HG03521 (cell line): ENCODE measurements at regions not wholly inside any gene's neighbourhood (a gene's known extent, or its start where the extent isn't known, plus 50 kb on each side); places are given as distances from the start of the nearest gene placed in this dataset.
"Not testable (repeated sequence)": the region's sequence is repeated elsewhere in the genome, so short reads cannot be mapped to it uniquely, and the experiment has no call there.

Experiments used
- ATAC-seq: cut with Tn5 transposase; IDR thresholded peaks from one replicate; pipeline ENCODE4 v1.9.1; 2021; ENCODE audit warnings: mild to moderate bottlenecking, moderate library complexity; ENCODE audit not compliant: unreplicated experiment

DNA sequence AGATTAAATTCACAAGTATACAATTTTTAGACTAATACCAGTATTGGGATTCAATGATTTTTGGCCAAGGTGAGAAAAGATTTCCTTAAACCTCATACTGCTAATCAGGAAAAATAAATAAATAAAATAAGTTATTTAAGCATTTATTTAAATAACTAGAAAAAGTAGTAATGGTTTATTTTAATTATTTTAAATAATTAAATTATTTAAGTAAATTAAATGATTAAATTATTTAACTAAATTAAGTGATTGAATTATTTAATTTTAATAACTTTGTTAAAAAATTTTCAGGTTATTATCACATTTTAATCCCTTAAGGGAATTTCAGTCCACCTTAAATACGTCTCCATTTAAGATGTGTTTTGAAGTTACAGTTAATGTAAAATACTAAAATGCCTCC lies 1831.5 kb upstream of the MIR17HG start:
- no peak for ATAC-seq

DNA sequence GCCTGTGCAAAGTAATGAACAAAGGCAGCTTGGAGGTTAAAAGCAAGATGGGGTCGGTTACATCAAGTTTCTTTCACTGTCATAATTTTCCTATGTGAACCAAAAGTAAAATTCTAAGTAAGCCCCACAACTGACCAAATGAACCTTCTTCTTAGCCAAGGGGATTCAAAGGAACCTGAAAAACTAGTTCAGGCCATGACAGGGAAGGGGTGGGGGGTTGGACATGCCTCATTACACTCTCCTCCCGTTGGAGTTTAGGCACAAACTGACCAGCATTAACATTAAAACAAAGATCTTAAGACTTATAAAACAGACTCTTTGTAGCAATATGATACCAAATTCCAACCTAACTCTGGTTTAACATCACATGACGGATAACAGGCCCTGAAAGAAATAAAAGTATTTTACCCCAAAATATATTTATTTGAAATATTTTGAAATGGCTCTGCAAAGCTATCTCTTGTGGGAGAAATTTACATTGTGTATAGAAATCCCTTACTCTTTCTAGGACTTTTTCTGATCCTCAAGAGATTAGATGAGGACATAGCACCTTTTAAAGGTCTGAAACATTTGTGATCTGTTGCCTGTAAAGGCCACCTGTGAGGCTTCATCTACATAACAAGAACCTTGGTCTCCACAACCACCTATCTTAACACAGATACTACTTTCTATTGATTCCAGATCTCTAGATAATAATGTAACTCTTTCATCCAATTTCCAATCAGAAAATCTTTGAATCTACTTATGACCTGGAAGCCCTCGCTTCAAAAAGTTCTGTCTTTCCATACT lies 1829.0 kb upstream of the MIR17HG start:
- ATAC-seq, result no peak

DNA sequence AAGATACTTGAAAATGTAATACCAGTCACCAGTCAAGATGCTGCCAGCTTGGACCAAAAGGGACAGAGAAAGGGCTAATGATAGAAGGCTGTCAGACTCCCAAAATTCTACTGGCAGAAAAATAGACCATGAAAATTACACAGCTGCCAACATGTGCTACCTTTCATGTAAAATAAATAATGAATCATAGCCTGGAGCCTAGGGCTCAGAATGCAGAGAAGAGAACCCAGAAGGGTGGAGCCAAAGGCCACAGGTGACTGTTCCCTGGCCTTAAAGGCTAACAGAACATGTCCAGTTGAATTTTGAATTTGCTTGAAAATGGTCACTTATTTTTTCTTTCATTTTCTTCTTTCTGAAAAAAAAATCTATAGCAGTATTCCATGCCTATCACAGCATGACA lies 1827.0 kb upstream of the MIR17HG start:
- no peak for ATAC-seq

DNA sequence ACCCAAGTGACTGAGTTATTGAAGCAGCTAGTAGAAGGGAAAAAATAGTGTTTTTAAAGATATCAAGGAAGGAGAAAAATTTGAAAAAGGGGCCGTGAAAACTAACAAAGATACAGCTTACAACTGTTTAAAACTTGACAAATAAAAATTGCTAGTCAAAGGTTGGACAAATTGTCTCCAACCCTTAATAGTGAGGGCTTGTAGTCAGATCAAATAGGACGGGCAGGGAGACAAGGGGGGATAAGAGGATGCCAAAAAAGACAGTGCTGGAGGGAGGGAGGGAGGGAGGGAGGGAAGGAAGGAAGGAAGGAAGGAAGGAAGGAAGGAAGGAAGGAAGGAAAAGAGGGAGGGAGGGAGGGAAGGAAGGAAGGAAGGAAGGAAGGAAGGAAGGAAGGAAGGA lies 1825.8 kb upstream of the MIR17HG start:
- ATAC-seq, result not testable (repeated sequence)

DNA sequence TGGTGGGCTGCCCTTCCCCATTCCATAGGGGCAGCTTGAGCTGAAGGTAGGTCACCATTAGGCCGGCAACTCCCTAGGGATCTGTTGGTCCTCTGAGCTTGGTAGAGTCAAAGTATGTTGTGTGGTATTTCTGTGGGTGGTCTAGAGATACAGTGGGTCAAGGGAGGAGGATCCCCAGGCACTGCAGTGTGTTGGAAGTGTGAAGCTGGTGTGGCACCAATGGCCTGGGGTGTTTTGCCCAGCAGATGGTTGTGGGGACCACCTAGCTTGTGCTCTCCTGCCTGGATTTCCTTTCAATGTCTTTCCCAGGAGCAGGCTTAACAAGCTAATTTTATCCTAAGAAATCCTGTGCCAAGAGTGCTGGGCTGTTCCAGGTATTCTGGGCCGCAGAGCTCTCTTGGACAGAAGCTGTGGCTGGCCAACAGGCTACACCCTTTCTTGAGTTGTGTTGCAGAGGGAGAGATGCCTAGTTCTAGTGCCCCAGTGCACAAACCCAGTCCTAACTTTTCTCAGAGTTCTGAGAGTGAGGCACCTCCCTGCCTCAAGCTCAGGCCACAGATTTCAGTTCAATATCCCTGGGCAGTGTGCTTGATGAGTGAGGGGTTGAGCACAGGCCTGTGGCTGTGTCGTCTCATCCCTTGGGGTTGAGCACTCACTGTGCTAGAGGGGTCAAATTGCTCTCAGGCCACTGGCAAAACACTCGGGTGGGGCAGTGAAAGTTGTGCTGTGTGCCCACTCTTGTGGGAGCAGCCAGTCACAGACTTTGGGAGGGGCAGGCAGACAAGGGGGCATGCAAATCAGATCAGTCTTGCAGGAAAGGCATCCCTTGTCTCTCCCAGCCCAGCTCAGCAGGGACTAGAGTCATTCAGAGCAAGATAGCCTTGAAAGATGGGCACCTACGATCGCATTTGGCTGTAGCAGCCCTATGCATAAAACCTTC lies 1806.1 kb upstream of the MIR17HG start:
- no peak for ATAC-seq

DNA sequence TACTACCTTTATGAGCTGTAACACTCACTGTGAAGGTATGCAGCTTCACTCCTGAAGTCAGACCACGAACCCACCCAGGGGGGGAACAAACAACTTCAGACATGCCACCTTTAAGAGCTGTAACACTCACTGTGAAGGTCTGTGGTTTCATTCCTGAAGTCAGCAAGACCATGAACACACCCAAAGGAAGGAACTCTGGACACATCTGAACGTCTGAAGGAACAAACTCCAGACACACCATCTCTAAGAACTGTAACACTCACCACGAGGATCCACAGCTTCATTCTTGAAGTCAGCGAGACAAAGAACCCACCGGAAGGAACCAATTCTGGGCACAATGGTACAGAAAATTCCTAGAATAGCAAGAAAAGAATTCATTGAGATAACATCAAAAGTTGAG lies 1796.5 kb upstream of the MIR17HG start:
- ATAC-seq, result no peak

DNA sequence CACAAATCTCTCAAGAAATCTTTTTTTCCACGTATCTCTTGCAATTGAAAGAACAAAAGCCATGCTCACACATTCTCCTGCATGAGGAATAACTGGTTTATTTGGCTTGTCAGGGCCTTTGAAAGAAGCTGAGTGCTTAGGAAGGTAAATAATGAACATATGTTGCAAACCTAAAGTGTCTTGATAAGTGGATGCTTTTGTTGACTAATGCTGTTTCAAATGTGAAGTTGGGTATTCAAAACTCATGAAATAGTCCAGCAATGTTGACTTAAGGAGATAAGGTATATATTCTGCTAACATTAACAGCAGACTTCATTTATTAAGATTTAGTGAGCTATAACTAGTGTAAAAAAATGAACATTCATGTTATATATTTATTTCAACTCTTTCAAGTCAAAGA lies 1792.7 kb upstream of the MIR17HG start:
- ATAC-seq, result no peak

DNA sequence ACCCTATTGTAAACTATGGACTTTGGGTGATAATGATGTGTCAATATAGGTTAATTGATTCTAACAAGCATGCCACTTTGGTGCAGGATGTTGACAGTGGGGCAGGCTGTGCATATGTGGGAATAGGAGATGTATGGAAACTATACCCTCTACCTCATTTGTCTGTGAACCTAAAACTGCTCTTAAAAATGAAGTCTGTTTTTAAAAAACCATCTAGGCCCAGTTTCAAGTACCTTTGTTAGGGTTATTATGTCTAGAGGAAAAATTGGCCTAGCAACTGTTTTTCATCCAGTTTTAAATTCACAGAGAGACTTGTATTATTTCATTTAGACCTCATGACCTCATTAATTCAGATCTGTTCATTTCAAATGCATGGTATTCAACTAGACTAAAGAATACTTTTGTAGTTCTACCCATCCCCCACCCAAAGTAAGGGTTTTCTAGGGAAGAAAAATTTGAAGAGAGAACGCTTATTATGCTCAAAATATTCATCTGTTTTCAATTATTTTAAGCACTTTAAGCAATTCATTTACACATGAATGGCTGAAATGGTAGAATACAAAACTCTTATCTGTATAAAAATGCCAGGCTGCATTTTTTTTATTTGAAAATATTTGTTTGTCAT lies 1781.9 kb upstream of the MIR17HG start:
- no peak for ATAC-seq

DNA sequence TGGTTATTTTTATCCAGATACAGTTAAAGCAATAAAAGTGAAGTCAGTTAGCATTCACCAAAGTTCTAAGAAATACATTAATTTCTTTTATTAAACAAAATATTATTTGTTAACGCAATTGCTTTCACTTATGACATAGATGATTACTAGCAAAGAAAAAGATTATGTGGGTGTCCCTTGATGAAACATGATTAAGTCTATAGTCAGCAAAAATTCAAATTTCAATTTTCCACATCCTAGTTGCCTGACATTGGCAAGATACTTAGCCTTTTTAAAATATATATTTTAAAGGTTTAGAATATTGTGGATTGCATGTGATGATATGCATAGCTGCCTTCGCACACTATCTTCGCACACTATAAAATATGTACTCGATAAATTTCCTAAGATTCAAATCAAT lies 1780.5 kb upstream of the MIR17HG start:
- no peak for ATAC-seq

DNA sequence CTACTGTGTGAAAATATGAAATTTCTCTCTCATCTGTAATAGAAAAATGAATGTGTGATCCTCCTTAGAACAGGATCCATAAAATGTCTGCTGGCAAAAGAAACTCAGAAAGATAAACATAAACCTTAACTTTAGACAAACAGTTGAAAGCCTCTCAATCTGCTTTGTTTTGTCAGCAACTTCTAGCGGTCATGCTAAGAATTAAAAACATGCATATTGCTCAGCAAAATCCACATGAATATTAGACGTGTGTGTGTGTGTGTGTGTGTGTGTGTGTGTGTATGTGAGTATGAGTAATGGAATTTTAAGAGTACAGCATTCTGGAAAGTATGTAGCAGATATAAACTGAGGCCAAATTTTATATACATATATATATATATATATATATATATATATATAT lies 1779.2 kb upstream of the MIR17HG start:
- ATAC-seq, result no peak

DNA sequence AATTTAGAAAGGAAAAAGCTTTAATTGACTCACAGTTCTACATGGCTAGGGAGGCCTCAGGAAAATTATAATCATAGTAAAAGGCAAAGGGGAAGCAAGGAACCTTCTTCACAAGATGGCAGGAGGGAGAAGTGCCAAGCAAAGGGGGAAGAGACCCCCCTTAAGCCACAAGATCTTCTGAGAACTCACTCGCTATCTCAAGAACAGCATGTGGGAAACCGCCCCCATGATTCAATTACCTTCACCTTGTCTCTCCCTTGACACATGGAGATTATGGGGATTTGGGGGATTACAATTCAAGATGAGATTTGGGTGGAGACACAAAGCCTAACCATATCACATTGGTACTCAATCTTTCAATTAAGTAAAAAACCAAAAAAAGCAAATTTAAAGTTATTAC lies 1778.7 kb upstream of the MIR17HG start:
- ATAC-seq, result no peak

DNA sequence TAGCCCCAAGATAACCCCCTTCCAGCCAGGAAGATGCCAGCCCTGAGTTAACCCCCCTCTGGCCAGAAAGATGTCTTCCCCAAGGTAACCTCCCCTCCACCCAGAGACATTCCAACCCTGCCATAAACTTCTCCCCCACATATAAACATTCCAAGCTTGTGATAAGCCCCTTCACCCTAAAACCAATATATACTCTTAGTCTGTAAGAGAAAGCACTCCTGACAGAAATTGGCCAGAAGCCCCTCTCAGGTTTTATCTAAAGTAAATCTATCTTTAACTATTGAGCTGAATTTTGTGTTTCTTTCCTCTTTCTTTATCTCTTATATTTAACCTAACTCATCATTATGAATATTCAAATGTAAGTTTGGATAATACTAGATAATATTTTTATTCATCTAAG lies 1775.8 kb upstream of the MIR17HG start:
- no peak for ATAC-seq

DNA sequence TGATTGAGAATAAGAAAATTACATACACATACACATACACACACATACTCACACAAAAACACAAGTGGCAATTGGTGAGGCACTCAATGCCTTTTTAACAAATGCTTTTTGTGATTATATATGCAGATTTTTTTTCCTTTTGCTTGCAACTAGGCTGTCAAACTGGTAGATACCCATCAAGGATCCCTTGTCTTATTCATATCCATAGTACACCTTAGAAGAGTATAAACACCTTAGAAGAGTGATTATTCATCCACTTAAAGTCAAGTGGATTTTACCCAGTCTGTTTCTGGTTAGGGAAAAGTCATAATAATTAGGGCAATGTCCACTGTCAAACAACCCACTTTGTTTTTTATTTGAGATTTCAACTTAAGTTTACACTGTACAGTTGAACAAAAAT lies 1773.4 kb upstream of the MIR17HG start:
- ATAC-seq, result no peak

DNA sequence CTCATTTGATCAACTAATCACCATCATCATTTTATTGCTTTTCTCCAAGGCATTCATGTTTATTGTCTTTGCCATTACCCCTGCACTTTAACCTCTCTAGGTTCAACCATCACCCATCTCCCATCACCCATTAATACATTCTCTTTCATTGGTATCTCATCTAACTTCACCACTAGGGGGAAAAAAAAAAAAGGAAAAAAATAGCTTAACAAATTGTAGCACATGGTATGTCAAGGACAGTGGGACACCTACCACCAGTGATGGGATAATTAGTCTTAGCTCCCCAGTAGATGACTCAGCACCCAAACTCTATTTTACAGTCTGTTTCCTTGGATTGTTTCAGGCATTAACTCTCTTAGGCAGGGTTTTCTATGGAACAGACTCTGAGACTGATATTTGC lies 1770.2 kb upstream of the MIR17HG start:
- ATAC-seq, result no peak

DNA sequence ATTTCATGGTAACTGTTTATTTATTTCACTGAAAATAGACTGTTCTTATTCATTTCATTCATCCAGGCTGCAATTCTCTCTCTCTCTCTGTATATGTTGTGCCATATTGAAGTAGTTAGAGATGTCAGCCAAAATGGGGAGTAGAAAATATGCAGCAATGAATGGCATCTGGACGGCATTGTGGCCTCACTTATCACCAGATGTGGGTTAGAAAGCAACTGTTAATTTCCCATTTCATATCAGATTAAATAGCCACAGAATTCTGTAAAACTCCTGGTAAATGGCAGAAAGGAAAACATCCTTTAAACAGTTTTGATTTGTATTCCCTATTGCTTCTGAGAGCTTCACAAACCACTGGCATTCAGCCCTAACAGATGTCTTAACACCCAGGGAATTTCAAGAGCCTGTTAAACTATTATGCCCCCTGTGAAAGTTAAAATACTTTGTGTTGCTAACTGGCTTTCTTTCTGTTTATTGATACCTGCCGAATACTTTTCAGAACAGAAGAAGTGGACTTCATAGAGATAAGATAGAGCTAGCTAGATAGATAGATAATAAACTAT lies 1763.3 kb upstream of the MIR17HG start:
- no peak for ATAC-seq

DNA sequence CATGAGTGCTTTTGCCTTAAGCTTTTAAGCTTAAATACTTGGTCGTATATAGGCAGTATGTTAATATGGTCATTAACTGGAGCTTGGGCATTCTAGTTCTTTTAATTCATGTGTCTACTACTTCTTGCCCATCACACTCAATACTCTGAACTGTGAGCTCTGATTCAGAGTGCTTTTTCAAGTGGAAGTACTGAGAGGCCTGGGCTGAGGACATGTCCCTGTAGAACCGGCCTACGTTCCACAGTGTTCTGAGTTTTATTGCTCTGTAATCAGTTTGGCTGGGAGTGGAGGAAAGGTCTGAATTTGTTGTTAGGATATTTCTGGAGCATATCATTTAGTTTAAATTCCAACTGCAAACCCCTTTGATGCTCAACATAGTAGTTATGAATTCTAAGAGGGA lies 1744.8 kb upstream of the MIR17HG start:
- ATAC-seq, result no peak

DNA sequence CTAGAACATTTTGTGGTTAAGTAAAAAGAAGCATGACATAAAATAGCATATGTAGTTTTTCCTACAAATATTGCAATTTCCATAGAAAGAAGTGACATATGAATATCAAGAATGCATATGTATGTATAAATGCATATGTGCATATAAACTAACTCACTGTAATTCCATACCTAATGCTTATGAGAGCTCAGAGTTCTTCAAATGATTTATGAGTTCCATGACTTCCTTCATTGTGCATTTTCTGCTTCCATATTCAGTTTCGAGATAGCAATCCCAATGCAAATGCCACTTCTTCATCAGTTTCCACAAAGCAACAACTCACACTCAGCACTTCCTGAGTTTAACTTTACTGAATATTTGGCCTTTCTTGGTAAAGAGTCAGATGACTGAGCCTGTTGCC lies 1744.3 kb upstream of the MIR17HG start:
- ATAC-seq, result no peak

DNA sequence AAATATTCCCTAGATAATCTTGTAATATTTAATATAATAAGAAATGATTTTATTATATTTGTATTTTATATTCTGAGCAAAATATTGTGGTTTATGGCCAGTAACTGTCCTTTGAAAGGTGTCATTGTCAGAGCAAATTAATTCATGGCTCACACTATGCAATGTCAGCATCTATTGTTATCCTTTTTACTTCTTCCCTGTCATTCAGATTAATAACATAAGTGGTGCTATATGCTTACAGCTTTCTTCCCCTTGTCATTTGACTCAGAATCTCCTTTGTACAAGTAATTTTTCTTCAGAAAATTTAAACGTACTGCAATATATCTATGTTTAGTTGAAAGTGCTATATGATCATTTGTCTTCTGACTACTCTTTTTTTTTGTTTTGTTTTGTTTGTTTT lies 1738.2 kb upstream of the MIR17HG start:
- ATAC-seq, result no peak

DNA sequence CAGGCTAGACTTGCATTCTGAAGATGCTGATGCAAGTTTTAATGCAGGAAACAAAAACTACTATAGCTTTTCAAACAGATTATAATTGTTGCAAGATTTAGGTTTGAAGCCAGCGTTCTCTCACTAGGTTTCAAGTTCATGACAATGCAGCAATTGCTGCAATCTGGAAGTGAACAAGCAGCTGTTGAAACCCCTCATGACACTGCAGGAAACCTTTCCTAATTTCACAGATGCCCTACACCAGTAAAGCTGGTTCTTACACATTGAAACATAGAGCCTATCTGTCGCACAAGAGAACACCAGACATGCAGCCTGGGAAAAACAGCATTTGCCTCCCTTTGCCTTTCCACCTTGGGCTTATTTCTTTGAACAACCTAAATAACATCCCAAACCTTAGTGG lies 1737.2 kb upstream of the MIR17HG start:
- ATAC-seq, result no peak

DNA sequence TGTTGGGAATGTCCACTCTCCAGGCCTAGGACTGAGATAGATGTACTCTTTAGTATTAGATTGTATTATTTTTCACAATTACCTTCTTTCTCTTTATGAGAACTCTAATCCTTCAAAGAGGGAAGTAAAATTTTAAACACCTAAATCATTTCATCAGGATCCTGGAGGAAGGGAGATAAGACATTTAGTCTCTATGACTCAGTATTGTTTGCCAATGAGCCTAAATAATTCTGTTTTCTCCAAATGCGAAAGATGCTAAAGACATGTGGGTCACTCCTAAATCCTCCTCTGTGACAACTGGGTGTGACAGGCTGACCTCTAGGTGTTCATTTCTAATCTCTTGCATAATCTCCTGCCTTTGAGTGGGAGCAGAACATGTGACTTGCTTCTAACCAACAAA lies 1736.6 kb upstream of the MIR17HG start:
- ATAC-seq, result no peak

DNA sequence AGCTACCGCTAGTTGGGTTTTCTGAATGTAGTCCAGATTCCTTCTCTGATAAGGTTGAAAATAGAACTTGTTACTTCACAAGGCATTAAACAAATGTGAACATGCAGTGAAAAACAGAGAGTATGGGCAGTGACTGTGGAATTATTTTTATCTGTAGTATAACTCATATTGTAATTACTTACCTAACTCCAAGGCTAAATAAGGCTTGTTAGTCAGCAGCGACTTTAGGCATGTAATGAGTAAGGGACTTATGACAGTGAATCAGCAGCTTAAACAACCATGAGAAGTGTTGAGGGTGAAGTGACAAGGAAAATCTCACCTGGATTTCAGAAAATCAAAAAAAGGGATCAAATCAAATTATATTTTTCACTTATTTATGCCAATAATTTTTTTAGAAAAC lies 1719.5 kb upstream of the MIR17HG start:
- ATAC-seq, result no peak
